Stimulated activated CD4-positive, alpha-beta T cell treated with anti-CD3 and anti-CD28 coated beads, Interleukin-2, amount 100 ng/mL, for 4 hours (primary cell): ENCODE measurements at regions not wholly inside any gene's neighbourhood (a gene's known extent, or its start where the extent isn't known, plus 50 kb on each side); places are given as distances from the start of the nearest gene placed in this dataset.
"Not testable (repeated sequence)": the region's sequence is repeated elsewhere in the genome, so short reads cannot be mapped to it uniquely, and the experiment has no call there.

Experiments
- DNase-seq: peaks from one replicate; pipeline ENCODE4 v3.0.0-alpha.2; 2020; ENCODE audit warnings: low read depth

- DNase-seq: no peak
Observed at GRCh38 chr12:34304001-34304400, 281.7 kb downstream of the ALG10 start.

- no peak for DNase-seq
Observed at GRCh38 chr12:34304546-34304945, 282.2 kb downstream of the ALG10 start.

GRCh38 chr12:34305176-34305575 is 282.9 kb downstream of the ALG10 start:
- no peak for DNase-seq

- DNase-seq: no peak
Observed at GRCh38 chr12:34306133-34306830, 284.0 kb downstream of the ALG10 start.

- not testable (repeated sequence) for DNase-seq
Observed at GRCh38 chr12:34309806-34310804, 287.8 kb downstream of the ALG10 start.

GRCh38 chr12:34311337-34311736 is 289.0 kb downstream of the ALG10 start:
- DNase-seq: no peak

GRCh38 chr12:34327671-34328070 is 305.4 kb downstream of the ALG10 start:
- no peak for DNase-seq

GRCh38 chr12:34333337-34333736 is 311.0 kb downstream of the ALG10 start:
- DNase-seq: no peak

- no peak for DNase-seq
Observed at GRCh38 chr12:34334538-34334937, 312.2 kb downstream of the ALG10 start.

GRCh38 chr12:34334953-34335743 is 312.9 kb downstream of the ALG10 start:
- no peak for DNase-seq

- no peak for DNase-seq
Observed at GRCh38 chr12:34335819-34336262, 313.5 kb downstream of the ALG10 start.

GRCh38 chr12:34336619-34337465 is 314.5 kb downstream of the ALG10 start:
- DNase-seq: no peak

GRCh38 chr12:34338751-34339150 is 316.5 kb downstream of the ALG10 start:
- DNase-seq: no peak

GRCh38 chr12:34339922-34340321 is 317.6 kb downstream of the ALG10 start:
- DNase-seq: no peak

GRCh38 chr12:34340534-34341361 is 318.5 kb downstream of the ALG10 start:
- DNase-seq: no peak

GRCh38 chr12:34341362-34341733 is 319.1 kb downstream of the ALG10 start:
- DNase-seq: no peak

GRCh38 chr12:34342048-34342447 is 319.8 kb downstream of the ALG10 start:
- DNase-seq: no peak

- no peak for DNase-seq
Observed at GRCh38 chr12:34343345-34343744, 321.0 kb downstream of the ALG10 start.

- DNase-seq: no peak
Observed at GRCh38 chr12:34343766-34344165, 321.5 kb downstream of the ALG10 start.

GRCh38 chr12:34344851-34345522 is 322.7 kb downstream of the ALG10 start:
- DNase-seq: no peak
